Jurkat, Clone E6-1 (cell line): ENCODE measurements at regions not wholly inside any gene's neighbourhood (a gene's known extent, or its start where the extent isn't known, plus 50 kb on each side); places are given as distances from the start of the nearest gene placed in this dataset.
A peak's percentile ranks its signal among the peaks of the same experiment; 100 is the strongest.
"Not testable (repeated sequence)": the region's sequence is repeated elsewhere in the genome, so short reads cannot be mapped to it uniquely, and the experiment has no call there.

Experiments
- DNase-seq: peaks from one replicate; pipeline ENCODE4 v3.0.0-alpha.2; 2011; ENCODE audit warnings: low read depth, low spot score
- H3K4me3 ChIP-seq: 2 replicates; pipeline ENCODE4 v1.5.1; 2011; ENCODE audit warnings: mild to moderate bottlenecking, low read length, control low read depth, moderate library complexity

GRCh38 chrX:55142206-55142918 is 53.5 kb downstream of the PAGE2 start:
- H3K4me3 ChIP-seq, result no peak overlapping the region
- no peak for DNase-seq

GRCh38 chrX:55142919-55143310 is 54.1 kb downstream of the PAGE2 start:
- DNase-seq, result no peak
- H3K4me3 ChIP-seq, result no peak overlapping the region

GRCh38 chrX:55143621-55144020 is 54.8 kb downstream of the PAGE2 start:
- H3K4me3 ChIP-seq, result no peak overlapping the region
- no peak for DNase-seq

GRCh38 chrX:55144697-55145096 is 55.9 kb downstream of the PAGE2 start:
- DNase-seq, result no peak
- H3K4me3 ChIP-seq, result no peak overlapping the region

GRCh38 chrX:55149242-55149641 is 60.4 kb downstream of the PAGE2 start:
- no peak for DNase-seq

GRCh38 chrX:55151199-55151598 is 62.4 kb downstream of the PAGE2 start:
- H3K4me3 ChIP-seq, result no peak overlapping the region
- DNase-seq, result no peak

More at GRCh38 chrX:55149242-55149641, 60.4 kb downstream of the PAGE2 start:
- H3K4me3 ChIP-seq, result no peak overlapping the region

GRCh38 chrX:55159551-55159950 is 60.6 kb upstream of the PAGE5 start:
- no peak overlapping the region for H3K4me3 ChIP-seq

GRCh38 chrX:55160685-55161552 is 59.2 kb upstream of the PAGE5 start:
- peak overlapping the region; percentile 66 for H3K4me3 ChIP-seq
- DNase-seq, result peak; percentile 80

More at GRCh38 chrX:55159551-55159950, 60.6 kb upstream of the PAGE5 start:
- no peak for DNase-seq

- no peak for DNase-seq
- H3K4me3 ChIP-seq, result peak overlapping the region; percentile 66
These were observed 58.6 kb upstream of the PAGE5 start for GRCh38 chrX:55161581-55161980.

GRCh38 chrX:55163171-55163570 is 57.0 kb upstream of the PAGE5 start:
- no peak for DNase-seq
- no peak overlapping the region for H3K4me3 ChIP-seq

GRCh38 chrX:55165026-55165425 is 55.1 kb upstream of the PAGE5 start:
- not testable (repeated sequence) for H3K4me3 ChIP-seq, DNase-seq

GRCh38 chrX:55167124-55167803 is 52.9 kb upstream of the PAGE5 start:
- no peak for DNase-seq
- H3K4me3 ChIP-seq, result no peak overlapping the region

GRCh38 chrX:55167901-55168300 is 52.2 kb upstream of the PAGE5 start:
- DNase-seq, result no peak
- H3K4me3 ChIP-seq, result no peak overlapping the region

GRCh38 chrX:55169782-55170181 is 50.4 kb upstream of the PAGE5 start:
- DNase-seq, result no peak
- no peak overlapping the region for H3K4me3 ChIP-seq
